ENCODE measurements at regions not wholly inside any gene's neighbourhood (a gene's known extent, or its start where the extent isn't known, plus 50 kb on each side); places are given as distances from the start of the nearest gene placed in this dataset.

GRCh38 chr1:110763149-110763548, 88.4 kb upstream of the KCNA3 start:
- DNase-seq = no peak

GRCh38 chr1:110760321-110760720, 85.6 kb upstream of the KCNA3 start:
- DNase-seq = no peak

GRCh38 chr1:110756506-110756905, 81.8 kb upstream of the KCNA3 start:
- peak; percentile 47 to 68 for DNase-seq

GRCh38 chr1:110752941-110753725, 78.4 kb upstream of the KCNA3 start:
- no peak for DNase-seq

GRCh38 chr1:110750562-110750961, 75.8 kb upstream of the KCNA3 start:
- DNase-seq = no peak

- no peak for DNase-seq
Observed at GRCh38 chr1:110749960-110750359, 75.2 kb upstream of the KCNA3 start.

GRCh38 chr1:110746644-110747259, 72.0 kb upstream of the KCNA3 start:
- no peak for DNase-seq

- no peak for DNase-seq
Observed at GRCh38 chr1:110743397-110743796, 68.7 kb upstream of the KCNA3 start.

GRCh38 chr1:110736900-110737605, 62.3 kb upstream of the KCNA3 start:
- no peak for DNase-seq

GRCh38 chr1:110734133-110734680, 59.5 kb upstream of the KCNA3 start:
- DNase-seq = no peak

GRCh38 chr1:110731529-110731928, 56.8 kb upstream of the KCNA3 start:
- DNase-seq = no peak

GRCh38 chr1:110728388-110729001, 53.8 kb upstream of the KCNA3 start:
- no peak for DNase-seq

GRCh38 chr1:110727246-110727645, 52.5 kb upstream of the KCNA3 start:
- no peak for DNase-seq

- DNase-seq = no peak
Observed at GRCh38 chr1:110726755-110727154, 52.0 kb upstream of the KCNA3 start.

All from SHP77 (cell line).